GM19025 (cell line): ENCODE measurements at regions not wholly inside any gene's neighbourhood (a gene's known extent, or its start where the extent isn't known, plus 50 kb on each side); places are given as distances from the start of the nearest gene placed in this dataset.

Source experiments
- ATAC-seq: cut with Tn5 transposase; IDR thresholded peaks from one replicate; pipeline ENCODE4 v1.9.1; 2021; ENCODE audit warnings: mild to moderate bottlenecking, low read depth, moderate library complexity; ENCODE audit not compliant: unreplicated experiment

DNA sequence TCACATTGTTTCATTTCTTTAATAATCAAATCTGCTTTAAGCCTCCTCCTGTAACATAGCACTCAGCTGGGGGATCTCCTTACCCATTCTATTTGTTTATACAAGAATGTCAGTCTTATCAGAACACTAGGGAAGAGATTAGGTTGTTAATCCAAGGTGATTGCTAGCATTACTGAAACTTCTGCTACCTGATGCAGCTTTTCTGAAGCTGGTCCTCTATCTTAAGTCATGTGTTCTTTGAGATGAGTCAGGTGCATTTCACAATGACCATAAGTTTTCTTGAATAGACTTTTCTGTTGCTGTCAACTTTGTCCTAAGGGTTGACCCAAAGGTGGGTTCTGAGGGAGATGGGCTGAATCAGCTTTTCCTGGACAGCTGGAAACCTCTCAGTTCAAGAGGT lies 60.7 kb upstream of the SYNCRIP start:
- no peak for ATAC-seq
